ENCODE measurements at regions not wholly inside any gene's neighbourhood (a gene's known extent, or its start where the extent isn't known, plus 50 kb on each side); places are given as distances from the start of the nearest gene placed in this dataset.

DNA sequence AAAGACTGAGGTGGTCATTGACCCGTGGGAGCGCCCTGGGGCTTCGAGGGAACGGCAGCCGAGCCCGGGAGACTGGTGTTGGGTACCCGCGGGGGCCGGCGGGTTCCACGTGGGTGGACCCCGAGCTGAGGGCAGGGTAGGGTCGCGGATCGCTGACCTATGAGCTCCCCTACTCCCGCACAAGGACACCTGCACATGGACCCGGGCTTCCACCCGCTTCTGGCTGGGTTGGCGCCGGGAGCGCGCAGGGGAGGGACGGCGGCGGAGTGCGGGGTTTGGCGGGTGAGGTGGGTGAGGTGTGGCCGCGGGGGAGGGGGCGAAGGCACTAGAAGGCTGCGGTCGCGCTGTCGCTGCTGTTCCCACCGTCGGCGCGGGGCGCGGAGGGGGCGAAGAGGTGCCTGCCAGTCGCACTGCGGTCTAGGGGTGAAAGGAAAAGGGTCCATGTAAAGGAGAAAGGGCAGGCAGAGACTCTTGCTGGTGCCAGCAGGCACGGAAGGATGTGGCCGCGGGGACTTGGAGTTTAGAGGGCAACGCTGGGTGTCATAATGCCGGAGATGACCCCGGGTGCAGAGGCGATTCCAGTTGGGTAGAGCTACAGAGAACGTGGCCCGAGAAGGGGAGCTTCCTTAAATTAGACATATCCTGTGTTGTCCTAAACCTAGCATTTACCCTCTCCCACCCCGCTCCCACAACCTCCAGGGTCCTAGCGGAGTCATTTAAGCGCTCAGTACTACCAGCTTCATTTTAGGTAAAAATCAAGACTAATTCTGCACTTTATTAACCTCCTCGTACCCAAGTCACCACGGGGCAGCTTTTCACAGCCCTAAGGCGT lies 245.9 kb upstream of the TOPAZ1 start:
- DNase-seq, result no peak

DNA sequence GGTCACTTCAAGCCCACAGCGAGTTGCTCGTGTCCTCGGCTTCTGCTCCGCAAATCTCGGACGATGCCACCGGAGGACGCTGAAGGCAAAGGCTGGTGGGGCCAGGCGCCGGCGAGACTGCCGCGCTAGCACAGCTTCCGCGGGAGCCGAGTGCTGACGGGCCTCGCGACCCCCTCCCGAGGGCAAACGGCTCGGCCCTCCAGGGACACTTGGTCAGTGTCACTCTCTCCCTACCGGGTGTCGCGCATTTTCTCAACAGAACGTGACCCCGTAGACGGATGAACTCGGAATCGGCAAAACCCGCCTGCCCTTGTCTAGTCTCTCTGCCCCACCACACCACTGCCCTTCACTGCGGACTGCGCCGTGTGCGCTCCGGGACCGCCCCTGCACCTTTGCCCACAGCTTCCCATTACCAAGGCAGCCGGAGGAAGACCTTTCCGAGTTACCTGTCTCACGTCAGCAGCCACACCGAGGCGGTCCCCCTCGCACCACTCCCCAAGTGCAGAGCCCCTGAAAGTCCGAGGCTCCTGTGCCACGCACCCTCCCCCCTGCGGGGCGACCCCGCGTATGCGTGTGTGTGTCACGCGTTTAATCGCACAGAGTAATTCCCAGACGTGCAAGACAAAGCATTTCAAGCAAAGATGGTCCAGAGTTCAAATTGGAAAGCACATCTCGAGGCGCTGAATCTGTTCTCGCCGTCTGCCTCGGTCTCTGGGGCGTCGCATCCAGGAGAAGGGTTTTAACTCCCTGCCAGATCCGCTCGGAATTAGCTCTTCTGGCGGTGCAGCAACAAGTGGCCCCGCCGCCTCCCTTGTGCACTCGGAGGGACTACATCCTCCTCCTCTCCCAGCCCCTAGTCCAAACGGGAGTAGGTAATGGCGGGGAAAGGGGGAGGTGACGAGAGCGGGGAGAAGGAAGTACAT lies 245.0 kb upstream of the TOPAZ1 start:
- no peak for DNase-seq

DNA sequence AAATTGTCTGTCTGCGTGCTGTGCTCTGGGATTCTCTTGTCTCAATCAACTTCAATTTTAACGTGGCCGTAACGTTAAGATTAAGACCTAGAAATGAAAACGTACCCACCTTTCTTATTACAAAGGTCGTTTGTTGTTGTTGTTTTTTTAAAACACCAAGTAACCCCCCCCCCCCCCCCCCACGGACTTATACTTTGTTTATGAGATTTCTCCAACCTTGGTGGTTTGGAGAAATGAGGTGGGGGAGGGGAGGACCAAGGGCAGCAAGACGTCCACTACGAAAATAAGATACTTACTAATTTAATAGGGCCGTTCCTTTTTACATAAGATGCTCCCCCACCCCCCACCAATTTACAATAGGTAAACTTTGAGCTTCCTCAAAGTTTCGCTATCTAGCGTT lies 244.4 kb upstream of the TOPAZ1 start:
- DNase-seq, result no peak

DNA sequence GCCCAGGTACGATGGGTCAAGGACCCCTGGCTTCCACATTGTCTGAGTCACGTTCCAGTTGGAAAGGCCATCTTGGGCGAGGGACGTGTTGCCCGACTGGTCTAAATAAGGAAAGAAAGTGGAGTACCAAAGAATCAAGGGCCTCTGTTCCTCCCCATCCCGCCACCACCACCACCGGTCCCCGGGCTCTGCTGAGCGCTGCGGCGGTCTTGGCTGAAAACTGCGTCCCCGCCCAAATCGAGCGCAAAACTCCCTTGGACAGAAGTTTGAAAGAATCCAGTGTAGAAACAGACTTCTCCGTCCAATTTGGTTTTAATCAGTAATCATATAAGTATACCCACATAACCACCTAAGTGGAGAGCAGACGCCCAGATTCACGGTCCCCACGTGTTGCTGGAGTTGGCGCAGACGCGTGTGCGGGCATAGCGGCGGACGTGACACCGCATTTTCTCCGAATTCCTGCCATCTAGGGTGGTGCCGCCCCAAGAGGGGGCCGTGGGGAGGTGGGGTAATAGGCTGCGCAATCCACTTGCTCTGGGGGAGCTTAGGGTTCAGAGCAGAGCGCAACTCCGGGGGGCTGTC lies 243.8 kb upstream of the TOPAZ1 start:
- no peak for DNase-seq

DNA sequence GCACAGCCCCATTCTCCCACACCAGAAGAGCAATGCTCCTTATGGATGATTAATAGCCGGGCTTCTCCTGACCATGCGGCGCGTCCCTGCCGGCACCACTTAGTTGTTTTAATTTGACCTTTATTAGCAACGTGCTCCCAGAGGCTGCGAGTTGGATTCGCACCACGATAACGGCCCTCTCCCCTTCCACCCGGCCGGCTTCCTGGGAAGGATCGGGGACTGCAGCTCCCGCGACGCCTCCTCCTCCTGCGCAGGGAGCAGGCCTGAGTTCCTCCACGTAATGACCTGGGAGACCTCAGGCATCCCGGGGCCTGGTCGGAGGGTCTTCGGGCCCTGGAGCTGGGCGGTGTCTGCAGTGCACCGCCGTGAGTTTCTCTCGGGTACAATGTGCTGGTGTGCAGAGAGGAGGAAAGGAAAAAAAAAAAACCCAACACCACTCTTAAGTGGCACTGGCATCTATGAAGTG lies 243.3 kb upstream of the TOPAZ1 start:
- no peak for DNase-seq

DNA sequence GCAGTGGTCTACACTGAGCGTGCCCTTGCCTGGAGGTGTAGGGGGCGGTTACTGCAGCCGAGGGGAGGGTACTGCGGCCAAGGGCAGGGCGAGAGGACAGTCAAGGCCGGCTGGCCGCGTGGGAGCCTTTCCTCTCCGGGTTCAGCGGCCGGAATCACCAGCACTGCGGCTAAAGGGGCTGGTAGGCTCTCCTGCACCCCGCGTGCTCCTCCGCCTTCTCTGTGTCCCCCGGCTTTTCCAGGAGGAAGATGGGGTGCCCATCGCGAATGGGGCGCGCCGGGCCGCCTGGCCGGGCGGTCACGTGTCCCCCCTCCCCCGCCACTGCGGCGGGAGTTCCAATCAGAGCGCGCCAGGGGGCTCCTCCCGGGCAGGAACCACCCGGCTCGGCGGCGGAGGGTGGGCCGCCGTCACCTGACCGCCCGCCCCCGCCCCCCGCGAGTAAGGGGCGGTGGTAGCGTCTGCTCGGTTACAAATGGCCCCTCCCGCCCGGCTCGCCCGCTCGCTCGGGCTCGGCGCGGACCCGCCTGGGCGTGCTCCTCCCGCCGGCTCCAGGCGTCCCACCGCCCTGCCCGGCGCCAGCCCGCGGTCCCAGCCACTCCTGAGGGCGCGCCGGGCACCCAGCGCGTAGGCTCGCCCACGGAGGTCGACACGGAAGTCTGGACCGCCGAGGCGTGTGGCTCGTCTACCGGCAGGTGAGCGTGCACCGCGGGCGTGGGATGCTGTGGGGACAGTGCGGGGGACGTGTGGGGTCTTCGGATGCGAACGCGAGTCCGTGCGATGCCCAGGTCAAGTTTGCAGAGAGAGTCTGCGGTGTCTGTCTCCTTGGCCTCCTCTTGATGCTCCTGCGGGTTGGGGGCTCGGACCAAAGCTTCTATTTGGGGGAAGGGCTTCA lies 242.6 kb upstream of the TOPAZ1 start:
- DNase-seq, result no peak

DNA sequence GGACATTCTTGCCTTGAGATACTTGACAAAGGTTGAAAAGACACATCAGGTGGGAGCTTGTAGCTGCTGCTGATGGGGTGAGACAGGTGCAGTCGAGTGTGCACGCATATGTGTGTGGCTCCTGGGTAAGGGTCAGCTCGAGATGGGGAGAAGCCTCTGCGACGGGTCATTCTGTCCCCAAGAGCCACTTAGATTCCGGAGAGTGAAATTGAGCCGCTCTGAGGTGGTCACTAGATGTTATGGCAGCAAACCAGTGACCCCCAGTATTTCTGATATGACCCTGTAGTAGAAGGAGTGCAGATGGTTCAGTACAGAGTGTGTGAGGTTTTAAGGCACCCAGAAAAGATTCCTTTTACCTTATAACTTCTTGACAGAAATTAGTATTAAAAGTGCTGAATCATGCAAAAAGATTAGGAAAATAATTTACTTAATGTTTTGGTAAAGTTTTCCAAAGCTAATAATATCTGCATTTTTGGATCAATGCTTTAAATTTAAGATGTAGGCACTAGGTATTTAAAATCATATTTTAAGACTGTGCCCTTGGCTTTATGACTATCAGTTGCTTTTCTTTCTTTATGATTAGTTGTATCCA lies 241.9 kb upstream of the TOPAZ1 start:
- DNase-seq, result no peak

DNA sequence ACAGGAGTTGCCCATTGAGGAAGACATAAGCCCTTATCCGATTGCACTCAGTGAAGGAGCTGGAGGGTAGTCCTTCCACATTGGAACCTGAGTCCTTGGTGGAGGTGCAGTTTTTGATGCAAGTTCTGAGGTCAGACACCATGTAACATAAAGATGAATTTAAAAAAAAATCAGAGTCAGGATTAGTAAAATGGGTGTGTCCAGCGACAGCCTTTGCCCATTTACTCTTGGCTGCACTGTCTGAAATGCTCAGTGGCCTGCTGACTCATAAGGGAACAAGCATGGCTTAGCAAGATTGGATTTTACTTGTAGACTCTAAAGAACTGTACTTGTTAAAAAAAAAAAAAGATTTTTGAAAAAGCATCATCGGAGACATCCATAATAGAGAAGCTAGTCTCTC lies 241.1 kb upstream of the TOPAZ1 start:
- no peak for DNase-seq

DNA sequence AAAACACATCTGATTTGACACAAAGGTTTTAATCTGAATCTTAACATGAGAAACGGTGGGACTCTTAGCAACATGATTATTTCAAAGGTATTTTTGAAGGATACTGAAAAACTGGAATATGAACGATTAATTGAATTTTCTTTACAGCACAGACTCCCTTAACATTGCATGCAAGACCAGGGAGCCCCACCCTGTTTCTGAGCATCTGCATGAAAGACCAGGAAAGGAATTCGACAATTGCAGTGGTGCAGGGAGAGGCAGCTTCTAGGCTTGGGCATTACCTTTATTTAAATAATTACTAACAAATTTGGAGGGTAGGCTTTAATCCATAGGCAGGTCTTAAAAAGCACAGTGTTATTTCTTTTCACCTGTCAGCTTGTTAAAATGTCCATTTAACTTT lies 240.6 kb upstream of the TOPAZ1 start:
- DNase-seq, result no peak

DNA sequence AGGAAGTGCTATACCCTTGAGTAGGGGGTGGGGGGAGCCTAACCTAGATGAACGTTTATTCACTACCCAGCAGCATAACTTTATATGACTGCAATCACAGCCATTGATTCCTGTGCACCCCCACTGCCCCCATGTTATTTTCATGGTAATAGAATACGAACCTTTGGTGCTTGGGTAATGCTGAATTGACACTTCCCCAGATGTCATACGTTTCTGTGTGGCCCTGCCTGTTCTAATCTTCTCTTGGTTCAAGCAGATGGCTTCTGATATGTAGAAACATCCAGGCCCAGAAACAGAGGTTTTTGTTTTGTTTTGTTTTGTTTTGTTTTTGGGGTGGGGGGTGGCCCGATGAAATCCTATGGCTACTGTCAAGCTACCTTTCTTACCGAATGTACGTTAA lies 237.9 kb upstream of the TOPAZ1 start:
- no peak for DNase-seq

DNA sequence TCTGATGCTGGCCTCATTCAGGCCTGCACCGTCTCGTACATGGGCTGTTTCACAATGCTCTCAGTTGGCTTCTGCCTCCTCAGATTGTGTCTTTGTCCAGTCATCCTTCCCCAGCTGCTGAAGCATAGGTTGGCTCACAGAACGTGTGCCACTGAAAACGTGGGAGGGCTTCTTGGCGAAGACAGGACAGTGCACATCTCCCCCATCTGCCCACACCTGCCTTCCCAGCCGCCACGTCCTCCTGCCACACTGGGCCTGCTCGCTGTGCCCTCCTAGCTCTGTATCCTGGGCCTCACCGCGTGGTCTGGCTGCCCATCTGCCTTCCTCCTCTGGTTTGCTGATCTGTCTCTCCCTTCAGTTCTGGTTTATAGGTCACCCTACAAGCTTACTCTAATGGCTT lies 230.0 kb upstream of the TOPAZ1 start:
- no peak for DNase-seq

DNA sequence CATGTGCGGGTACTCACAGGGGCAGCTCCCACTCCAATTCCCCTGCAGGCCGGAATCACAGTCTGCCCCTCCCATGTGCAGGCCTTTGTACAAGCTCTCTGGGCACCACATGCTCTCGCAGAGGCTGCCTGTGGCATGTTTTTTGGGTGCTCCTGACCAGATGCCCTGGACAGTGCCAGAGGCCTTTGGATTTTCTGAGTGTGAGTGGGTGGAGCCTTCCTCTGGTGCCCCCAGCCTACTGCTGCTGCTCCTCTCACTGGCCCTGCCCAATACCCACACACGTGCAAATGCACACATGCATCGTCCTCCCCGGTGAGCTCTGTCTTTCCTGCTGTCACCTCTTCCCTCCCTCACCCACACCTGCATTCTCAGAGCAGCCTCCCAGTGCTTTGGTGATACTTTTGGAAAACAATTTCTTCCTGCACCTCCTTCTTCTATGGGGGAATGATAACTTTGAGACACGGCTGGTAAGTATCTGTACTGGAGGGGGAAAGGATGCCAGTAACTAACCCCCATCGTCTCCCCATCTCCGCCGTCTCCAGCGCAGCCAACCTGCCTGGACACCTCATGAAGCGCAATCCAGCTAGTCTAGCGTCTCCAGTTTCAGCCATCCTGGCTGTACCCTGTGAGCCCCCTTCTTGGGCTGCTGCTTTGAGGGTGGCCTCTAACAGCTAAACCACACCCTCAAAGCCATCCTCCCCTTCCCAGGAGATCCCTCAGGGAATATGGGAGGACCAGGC lies 229.4 kb upstream of the TOPAZ1 start:
- DNase-seq, result no peak

DNA sequence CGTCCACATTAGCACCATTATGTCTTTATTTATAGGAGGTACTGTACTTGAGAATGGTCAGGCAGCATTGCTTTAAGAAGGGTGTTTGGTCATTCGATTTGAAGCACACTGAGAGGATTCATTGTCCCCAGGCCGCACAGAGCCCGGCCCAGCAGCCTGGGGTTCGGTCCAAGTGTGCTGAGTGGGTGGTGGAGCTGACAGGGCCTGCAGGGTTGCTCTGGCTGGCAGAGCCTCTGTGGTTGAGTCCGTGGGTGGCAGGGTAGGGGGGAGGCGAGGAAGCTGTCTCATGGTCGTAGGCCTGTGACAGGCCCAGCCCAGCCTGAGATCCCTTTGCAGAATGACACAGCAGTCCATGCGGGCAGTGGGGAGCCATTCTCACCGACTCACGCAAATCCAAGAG lies 227.7 kb upstream of the TOPAZ1 start:
- DNase-seq, result no peak

DNA sequence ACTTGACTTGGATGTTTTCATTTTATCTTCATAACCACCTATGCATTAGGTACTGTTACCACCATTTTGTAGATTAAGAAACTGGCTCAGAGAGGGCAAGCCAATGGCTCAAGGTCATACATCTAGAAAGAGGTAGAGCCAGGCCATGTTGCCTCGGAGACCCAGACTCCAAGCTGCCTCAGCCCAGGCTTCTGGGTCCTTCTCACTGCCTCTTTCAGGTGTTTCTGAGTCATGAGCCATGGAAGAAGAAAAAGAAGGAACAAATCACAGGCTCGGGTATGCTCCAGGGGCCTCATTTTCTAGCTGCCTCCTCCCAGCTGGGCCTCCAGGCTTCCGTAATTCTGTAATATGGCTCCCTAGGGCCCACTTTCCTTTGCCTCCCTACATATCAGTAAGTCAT lies 226.5 kb upstream of the TOPAZ1 start:
- DNase-seq, result no peak

DNA sequence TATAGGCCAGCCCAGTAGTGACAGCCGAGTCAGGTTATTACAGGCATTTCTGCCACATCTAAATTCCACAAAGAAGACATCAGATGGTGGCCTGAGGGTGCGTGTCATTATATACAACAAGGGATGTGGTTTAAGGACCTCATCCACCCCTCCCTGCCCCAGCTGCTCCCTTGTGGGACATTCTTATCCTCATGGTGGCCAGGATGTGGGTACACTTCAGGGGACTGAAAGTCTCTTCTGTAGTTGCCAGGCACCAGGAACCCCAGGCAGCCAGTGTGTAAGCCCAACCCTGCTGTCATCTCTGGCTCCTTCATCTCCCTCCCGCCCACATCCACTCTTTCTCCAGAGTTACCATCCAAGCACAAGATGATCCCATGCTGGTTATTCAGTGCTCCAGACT lies 224.9 kb upstream of the TOPAZ1 start:
- DNase-seq, result no peak

DNA sequence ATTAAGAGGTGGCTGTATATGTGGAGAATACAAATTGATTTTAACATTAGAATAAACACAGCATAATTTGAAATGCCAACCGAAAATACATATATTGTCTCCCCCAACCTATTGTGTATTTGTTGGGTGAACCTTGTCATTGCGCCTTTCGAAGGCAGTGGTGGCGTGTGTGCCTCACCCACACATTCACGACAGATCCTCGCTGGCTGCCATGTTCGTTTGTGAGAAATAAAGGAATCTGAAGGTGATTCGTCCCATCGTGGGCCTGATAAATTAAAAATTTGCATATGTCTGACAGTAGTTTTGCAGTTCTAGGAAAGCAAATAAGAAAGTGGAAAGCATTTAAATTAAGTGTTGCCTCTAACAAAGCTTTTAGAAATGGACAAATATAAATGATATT lies 222.8 kb upstream of the TOPAZ1 start:
- DNase-seq, result no peak

DNA sequence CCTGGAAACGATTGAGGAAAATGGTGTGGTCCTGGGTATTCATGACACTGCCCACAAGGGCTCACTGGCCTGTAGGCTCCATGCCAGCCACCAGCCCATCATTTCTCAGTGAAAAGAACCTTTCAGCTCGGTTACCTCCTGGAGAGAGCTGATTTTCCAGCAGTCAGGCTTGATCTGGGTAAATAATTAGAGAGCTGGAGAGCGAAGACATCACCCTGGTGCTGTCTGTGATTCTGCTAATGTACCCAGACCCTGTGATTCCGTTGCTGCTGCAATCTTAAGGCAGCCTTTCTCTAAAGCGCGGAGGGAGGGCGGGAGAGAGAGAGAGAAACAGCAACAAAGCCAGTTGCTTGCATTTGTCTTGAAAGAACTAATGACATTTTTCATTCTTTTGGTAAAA lies 221.9 kb upstream of the TOPAZ1 start:
- DNase-seq, result no peak

DNA sequence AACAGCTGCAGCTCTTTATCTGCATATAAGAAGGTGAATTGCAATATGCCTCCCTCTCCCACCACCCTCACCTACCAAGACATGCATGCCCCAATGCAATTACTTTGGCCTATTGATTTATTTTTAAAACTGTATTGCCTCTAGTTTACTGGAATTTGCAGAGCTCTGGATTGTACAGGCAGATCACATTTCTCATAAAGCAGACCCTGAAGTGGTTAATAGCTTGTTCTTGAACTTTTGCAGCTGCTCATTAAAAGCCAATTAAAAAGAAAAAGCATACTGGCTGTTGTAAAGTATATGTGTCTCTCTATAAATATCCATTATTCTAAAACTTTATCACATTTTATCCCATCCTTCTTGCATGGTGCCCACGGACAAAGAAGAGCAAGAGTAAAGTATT lies 221.5 kb upstream of the TOPAZ1 start:
- no peak for DNase-seq

DNA sequence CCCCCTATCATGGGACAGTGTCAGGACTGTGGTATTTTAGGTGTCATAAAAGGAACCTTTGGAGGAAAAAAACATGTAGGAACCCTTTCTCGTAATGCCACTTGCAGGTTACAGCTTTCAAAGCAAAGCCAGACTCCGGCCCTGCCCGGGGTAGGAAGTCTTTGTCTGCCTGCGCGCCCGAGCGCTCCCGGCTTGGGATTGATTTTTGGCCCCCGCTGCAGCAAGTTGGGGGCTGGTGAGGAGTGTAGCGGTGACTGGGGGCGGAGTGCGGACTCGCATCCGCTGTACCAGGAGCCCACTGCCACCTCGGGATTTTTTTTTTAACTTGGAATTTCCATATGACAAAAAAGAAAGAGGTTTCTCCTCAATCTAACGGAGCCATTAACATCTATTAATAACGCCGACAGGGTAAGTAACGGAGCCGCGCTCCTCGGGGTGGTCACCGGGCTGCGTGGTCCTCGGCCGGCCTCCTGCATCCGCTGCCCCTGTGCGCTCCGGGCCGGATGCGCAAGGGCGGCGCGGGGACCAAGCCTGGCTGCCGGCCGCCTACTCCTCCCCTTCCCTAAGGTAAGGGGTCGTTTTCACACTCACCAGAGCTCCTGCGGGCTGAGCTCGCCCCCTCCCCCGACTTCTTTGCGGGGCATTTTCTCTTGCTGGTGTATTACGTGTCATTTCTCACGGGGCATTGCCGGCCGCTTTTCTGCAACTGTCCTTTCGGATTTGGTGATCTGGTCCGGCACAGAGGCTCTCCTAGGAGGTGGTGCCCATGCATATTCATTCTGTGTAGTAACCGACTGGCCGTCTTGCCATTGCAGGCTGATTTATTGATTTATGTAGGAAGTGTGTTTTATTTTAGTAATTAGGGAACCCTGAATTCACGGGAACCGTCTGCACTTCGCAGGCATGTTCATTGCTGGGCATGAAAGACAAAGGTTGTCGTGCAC lies 219.8 kb upstream of the TOPAZ1 start:
- no peak for DNase-seq

DNA sequence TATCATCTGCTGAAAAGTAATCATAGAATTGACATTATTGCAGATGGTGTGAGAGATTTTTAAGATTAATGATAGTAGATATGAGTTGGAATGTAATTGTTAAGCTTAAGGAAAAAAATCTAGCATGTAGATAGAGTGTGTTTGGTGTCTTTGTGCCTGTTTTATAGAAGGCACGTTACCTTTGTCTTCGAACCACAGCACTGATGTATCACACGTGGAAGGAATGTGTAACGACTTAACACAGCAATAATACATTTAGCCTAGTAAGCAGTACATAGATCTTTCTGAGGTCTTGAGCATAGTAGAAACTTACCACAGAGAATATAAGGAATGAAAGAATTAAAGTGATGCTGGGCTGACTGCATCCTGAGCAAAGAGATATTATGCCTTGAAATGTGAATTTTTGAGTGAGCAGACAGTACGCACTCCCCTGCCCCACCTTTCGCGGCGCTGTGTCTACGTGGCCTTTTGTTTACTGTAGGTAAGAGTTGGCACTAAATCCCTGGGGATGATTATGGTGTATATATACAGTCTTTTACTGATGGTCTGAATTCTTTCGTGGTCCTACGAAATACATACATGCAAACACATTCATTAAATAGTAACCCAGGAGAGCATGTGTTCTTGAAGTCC lies 217.6 kb upstream of the TOPAZ1 start:
- no peak for DNase-seq
